Esophagus muscularis mucosa (tissue), 4 donors: ENCODE measurements at regions not wholly inside any gene's neighbourhood (a gene's known extent, or its start where the extent isn't known, plus 50 kb on each side); places are given as distances from the start of the nearest gene placed in this dataset.
"Not testable (repeated sequence)": the region's sequence is repeated elsewhere in the genome, so short reads cannot be mapped to it uniquely, and the experiment has no call there.

ENCODE experiments used
- DNase-seq: peaks from one replicate; pipeline ENCODE4 v3.0.0-alpha.2; 2017; ENCODE audit errors: extremely low spot score
- H3K27ac ChIP-seq, 4 donors: fragments of 200-600 bp; sonication (generic); replicated peaks in 1 of 4; 1 replicate in 3 of 4; 2 replicates in 1 of 4; pipeline ENCODE4 v1.5.1; 2016 to 2019; ENCODE audit warnings: mild to moderate bottlenecking in 1 of 4
- H3K27me3 ChIP-seq, 4 donors: fragments of 200-600 bp; sonication (generic); one replicate each; pipeline versions ENCODE4 v1.5.1 to v1.6.0; 2016 to 2019
- H3K36me3 ChIP-seq, 4 donors: fragments of 200-600 bp; sonication (generic); one replicate each; pipeline ENCODE4 v1.5.1; 2016 to 2019
- H3K4me1 ChIP-seq, 4 donors: fragments of 200-600 bp; sonication (generic); one replicate each; pipeline ENCODE4 v1.5.1; 2016 to 2019
- H3K4me3 ChIP-seq, 4 donors: fragments of 200-600 bp; sonication (generic); 1 replicate in 2 of 4; 2 replicates in 2 of 4; pipeline ENCODE4 v1.5.1; 2016 to 2019; ENCODE audit warnings: mild to moderate bottlenecking in 4 of 4, moderate library complexity in 1 of 4
- H3K9me3 ChIP-seq, 4 donors: fragments of 200-600 bp; sonication (generic); 1 replicate in 3 of 4; 2 replicates in 1 of 4; pipeline ENCODE4 v1.5.1; 2016 to 2019
- CTCF ChIP-seq, 3 experiments: fragments of 200-600 bp in 2 of 3; fragments of 450-650 bp in 1 of 3; sonication (generic) in 2 of 3; IDR thresholded peaks; one replicate each; pipeline ENCODE4 v1.5.1; 2017 to 2019; ENCODE audit warnings: antibody characterized with exemption in 3 of 3, mild to moderate bottlenecking in 2 of 3, moderate library complexity in 1 of 3
- EP300 ChIP-seq: sonication (generic); formaldehyde crosslinking; IDR thresholded peaks from one replicate; pipeline ENCODE4 v1.6.1; 2017; ENCODE audit warnings: antibody characterized with exemption
- POLR2A ChIP-seq: fragments of 450-650 bp; IDR thresholded peaks from one replicate; pipeline ENCODE4 v1.6.1; 2017; ENCODE audit warnings: antibody characterized with exemption, moderate library complexity, mild to moderate bottlenecking, low read depth
- POLR2AphosphoS5 ChIP-seq, 2 donors: sonication (generic); formaldehyde crosslinking; IDR thresholded peaks; one replicate each; pipeline ENCODE4 v1.6.1; 2017; ENCODE audit warnings: antibody characterized with exemption in 2 of 2
- WGBS: methylation state at CpG from one replicate; pipeline ENCODE4 v1.1.5; 2018; 5-methylcytosine and 5-hydroxymethylcytosine counted together
- intact Hi-C: fragments of 100-400 bp; cut with DNase I; formaldehyde crosslinking; loops from one replicate; pipeline ENCODE4 v1.15.1; 2023

GRCh38 chr2:11891671-11892440 lies 145.4 kb downstream of the LPIN1 start:
- WGBS: 90% methylated on average over 4 of the region's 4 CpGs
- intact Hi-C loops: no loop called here
- no peaks in the 10 kb centered on the region for H3K27me3 ChIP-seq
- H3K4me3 ChIP-seq: no peak overlapping the region
- no peaks in the 10 kb centered on the region for H3K4me1 ChIP-seq
- DNase-seq: no peak
- H3K9me3 ChIP-seq: peaks cover 0 to 35% (median 21%) of the 10 kb centered on the region in 4 donors
- H3K36me3 ChIP-seq: no peaks in the 10 kb centered on the region
- TF ChIP-seq CTCF (IDR thresholded peaks at IDR 0.05) (no peak), POLR2A (no peak), EP300 (no peak), POLR2AphosphoS5 (IDR thresholded peaks at IDR 0.05) (no peak)
- H3K27ac ChIP-seq: no peak overlapping the region

- no peaks in the 10 kb centered on the region for H3K4me1 ChIP-seq
- WGBS: 54% methylated on average over 3 of the region's 3 CpGs
- H3K36me3 ChIP-seq: no peaks in the 10 kb centered on the region
- TF ChIP-seq EP300: no peak
- TF ChIP-seq CTCF (IDR thresholded peaks at IDR 0.05): no peak
- TF ChIP-seq POLR2A: no peak
- no peak for TF ChIP-seq POLR2AphosphoS5 (IDR thresholded peaks at IDR 0.05)
- no peaks in the 10 kb centered on the region for H3K27me3 ChIP-seq
- H3K9me3 ChIP-seq: peaks cover 0 to 2% (median 0%) of the 10 kb centered on the region in 4 donors
- intact Hi-C loops: no loop called here
- DNase-seq: no peak
- no peak overlapping the region for H3K4me3 ChIP-seq
- H3K27ac ChIP-seq: no peak overlapping the region
Measured at GRCh38 chr2:11896386-11896785, 150.0 kb downstream of the LPIN1 start.

- H3K27me3 ChIP-seq: no peaks in the 10 kb centered on the region
- H3K4me1 ChIP-seq: no peaks in the 10 kb centered on the region
- no peak overlapping the region for H3K27ac ChIP-seq
- intact Hi-C loops: no loop called here
- no peak for DNase-seq
- no peaks in the 10 kb centered on the region for H3K9me3 ChIP-seq
- no peaks in the 10 kb centered on the region for H3K36me3 ChIP-seq
- TF ChIP-seq EP300 (no peak), POLR2A (no peak), POLR2AphosphoS5 (IDR thresholded peaks at IDR 0.05) (no peak), CTCF (IDR thresholded peaks at IDR 0.05) (no peak)
- H3K4me3 ChIP-seq: no peak overlapping the region
- WGBS: 82% methylated on average over 3 of the region's 3 CpGs
Measured at GRCh38 chr2:11898576-11898975, 152.1 kb downstream of the LPIN1 start.

GRCh38 chr2:11899264-11899818 lies 152.9 kb downstream of the LPIN1 start:
- Histone ChIP-seq H3K4me1 (no peaks in the 10 kb centered on the region), H3K36me3 (no peaks in the 10 kb centered on the region), H3K4me3 (no peak overlapping the region), H3K27ac (no peak overlapping the region), H3K9me3 (no peaks in the 10 kb centered on the region), H3K27me3 (no peaks in the 10 kb centered on the region)
- no peak for TF ChIP-seq POLR2A
- no peak for TF ChIP-seq POLR2AphosphoS5 (IDR thresholded peaks at IDR 0.05)
- TF ChIP-seq CTCF (IDR thresholded peaks at IDR 0.05): no peak
- no peak for TF ChIP-seq EP300
- no peak for DNase-seq
- 86% methylated on average over 7 of the region's 7 CpGs for WGBS
- intact Hi-C loops: no loop called here

- intact Hi-C loops, H3K4me1 ChIP-seq, H3K27me3 ChIP-seq, DNase-seq, H3K4me3 ChIP-seq, H3K27ac ChIP-seq, H3K36me3 ChIP-seq, H3K9me3 ChIP-seq: not testable (repeated sequence)
- 88% methylated on average over 4 of the region's 4 CpGs for WGBS
Measured at GRCh38 chr2:11900891-11901290, 154.5 kb downstream of the LPIN1 start.
